HG03558 (cell line): ENCODE measurements at regions not wholly inside any gene's neighbourhood (a gene's known extent, or its start where the extent isn't known, plus 50 kb on each side); places are given as distances from the start of the nearest gene placed in this dataset.

Experiments used
- ATAC-seq: cut with Tn5 transposase; IDR thresholded peaks from one replicate; pipeline ENCODE4 v1.9.1; 2021; ENCODE audit warnings: moderate number of reproducible peaks; ENCODE audit not compliant: unreplicated experiment; ENCODE audit errors: extremely low read depth

GRCh38 chr12:127430401-127430800 lies 836.6 kb upstream of the TMEM132C start:
- no peak for ATAC-seq

DNA sequence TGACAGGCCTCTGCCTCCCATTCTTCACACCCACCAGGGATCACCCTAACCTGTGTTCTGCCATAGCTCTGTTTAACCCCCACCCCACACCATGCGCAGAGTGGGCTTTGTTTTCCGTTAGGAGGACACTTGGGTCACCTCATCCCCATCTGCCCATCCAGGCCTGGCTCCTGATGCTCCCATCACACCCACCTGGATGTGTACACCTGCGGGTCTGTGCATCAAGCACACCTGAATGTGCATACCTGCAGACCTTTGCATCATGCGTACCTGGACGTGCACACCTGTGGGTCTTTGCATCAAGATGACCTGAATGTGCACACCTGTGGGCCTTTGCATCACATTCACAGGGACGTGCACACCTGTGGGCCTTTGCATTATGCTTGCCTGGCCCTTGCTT lies 835.8 kb upstream of the TMEM132C start:
- ATAC-seq, result no peak

DNA sequence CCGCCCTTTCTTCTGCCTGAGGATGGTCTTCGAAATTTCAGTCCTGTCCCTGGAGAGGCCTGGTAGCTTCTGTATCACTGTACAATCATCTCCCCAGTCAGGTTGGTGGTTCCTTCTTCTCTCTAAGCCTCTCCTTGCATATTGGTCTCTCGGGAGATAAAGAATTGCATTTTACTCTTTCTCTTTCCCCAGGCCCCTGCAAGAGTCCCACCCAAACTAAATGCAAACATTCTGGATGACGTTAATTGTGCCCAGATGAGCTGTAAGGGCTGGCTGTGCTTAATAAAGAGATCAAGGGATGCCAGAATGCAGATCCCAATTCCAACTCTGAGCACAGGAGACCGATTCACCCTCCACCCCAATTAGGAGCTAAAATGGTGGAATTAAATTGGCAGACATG lies 835.4 kb upstream of the TMEM132C start:
- ATAC-seq, result no peak

DNA sequence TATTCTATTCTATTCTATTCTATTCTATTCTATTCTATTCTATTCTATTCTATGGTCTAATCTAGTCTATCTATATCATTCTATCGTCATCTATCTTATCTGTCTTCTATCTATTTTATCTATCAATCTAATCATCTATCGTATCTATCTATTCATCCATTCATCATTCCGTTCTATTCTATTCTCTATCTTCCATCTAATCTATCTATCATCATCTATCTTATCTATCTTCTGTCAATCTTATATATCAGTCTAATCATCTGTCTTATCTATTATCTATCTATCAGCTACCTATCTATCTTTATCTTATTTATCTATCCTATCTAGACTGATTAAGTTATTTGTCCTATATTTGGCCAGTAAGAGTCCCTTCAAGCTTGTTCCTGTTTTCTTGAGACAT lies 831.5 kb upstream of the TMEM132C start:
- no peak for ATAC-seq

DNA sequence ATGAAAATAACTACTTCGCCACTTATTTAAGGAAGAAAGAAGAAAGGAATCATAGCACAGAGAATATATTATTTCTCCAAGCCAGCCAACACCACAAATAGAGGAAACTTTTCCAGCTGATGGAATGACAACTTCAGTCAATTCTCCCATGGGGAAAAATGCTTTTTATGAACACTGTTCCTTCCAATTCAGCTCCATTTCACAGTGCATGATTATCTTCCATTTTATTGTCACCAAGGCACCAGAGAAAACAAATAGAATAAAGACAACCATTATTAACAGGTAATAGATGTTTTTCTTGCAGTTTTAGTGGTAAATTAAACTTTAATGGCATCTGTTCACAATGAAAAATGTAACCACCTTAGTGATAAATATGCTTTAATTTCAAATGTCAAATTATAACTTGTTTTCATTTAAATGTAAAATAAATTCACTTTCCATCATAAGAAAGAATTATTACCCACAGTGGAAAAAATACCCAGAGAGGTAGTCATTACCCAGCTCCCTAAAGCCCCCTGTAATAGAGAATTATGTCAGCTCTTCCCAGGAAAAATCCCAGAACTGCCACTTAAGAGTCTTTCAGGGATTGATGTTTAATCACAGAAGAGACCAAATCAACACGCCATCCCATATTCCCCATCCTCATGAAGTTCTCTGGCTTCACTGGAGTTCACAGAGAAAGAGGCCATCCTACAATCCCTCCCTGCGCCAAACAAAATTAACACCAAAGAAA lies 828.3 kb upstream of the TMEM132C start:
- no peak for ATAC-seq

DNA sequence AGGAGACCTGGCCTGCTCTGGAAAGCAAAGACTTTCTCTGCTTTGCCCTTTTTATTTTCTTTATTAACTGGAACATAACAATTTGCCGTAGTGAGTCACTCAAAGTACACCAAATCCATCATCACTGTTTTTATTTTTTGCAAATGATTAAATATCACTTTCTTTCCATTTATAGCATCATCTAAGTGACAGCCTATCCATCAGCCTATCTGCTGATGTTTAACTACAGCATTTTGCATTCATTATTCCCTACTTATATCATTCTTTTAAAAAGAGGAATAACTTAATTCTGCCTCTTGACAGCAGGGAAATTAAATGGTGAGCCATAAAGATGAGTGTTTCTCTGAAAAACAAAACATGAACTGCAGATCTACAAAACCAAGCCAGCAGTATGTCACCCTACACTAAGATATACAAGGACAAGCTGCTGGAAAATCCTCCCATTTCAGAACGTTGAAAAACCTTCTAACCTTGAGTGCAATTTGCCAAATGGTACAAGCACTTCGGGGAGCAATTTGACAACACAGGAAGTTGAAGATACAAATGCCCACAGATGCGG lies 821.3 kb upstream of the TMEM132C start:
- ATAC-seq, result no peak

- ATAC-seq, result no peak
These were observed 818.1 kb upstream of the TMEM132C start for GRCh38 chr12:127448906-127449305.

DNA sequence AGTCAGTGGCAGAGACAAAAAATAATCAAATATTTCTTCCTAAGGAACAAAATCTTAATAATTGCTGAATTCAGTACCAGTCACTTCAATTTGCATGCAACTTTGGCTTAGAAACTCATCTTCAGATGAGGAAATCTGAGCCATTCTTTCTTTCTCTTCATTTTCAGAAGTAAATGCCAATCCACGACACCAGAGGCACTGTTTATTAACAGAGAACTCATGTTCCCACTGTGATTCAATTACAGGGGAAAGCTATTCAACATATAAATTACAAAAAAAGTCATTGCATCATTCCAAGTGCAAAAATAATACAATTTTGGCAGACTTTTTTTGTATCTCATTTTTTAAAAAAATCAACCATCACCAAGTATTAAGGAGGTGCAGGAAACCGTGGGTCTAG lies 816.1 kb upstream of the TMEM132C start:
- ATAC-seq, result no peak

GRCh38 chr12:127455347-127456265 lies 811.4 kb upstream of the TMEM132C start:
- ATAC-seq, result no peak

DNA sequence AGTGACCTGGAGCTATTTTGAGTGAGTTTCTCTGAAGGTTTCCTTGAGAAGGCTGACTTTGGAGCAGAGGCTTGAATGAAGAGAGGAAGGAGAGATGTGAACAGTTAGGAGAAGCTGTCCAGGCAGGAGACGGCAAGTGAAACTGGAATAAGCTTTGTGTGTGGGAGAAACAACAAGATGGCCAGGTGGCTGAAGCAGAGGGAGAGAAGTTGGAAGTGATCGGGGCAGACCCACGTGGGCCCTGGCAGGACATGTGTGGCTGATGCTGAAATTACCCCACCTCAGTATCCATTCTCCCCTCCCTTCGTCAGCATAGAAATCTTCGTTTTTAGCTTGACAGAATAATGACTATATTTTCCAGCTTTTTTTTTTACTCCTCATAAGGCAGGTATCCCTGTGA lies 809.2 kb upstream of the TMEM132C start:
- ATAC-seq, result no peak

DNA sequence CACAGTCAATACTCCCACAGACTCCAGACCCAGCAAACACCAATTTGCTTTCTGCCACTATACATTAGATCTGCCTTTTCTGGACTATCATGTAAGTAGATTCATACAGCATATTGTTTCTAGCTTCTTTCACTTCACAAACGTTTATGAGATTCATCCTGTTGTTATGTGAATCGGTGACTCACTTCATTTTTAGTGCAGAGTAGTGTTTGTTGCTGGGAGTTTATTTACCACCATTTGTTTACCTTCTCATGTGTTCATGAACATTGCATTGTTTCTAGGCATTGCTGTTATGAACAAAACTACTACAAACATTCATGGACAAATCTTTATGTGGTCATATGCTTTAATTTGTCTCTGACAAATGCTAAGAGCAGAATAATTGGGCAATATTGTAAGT lies 807.8 kb upstream of the TMEM132C start:
- ATAC-seq, result no peak

- no peak for ATAC-seq
These were observed 807.3 kb upstream of the TMEM132C start for GRCh38 chr12:127459687-127460086.

DNA sequence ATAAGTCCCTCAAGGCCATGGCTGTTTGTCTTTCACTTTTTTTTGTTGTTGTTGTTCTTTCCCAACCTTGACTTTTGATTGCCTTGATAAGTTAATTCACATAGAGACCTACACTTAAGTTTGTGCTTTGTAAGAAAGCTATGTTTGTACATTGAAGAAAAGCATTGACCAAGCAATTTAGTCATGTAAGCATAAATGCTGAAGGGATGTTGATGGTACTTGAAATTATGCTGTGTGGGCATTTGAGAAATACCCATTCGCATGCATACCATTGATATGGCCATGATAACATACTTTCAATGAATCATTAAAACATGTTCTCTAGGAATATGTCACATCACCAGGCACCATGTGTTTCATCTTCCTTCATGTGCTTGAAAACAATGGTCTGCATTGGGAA lies 803.7 kb upstream of the TMEM132C start:
- ATAC-seq, result no peak

DNA sequence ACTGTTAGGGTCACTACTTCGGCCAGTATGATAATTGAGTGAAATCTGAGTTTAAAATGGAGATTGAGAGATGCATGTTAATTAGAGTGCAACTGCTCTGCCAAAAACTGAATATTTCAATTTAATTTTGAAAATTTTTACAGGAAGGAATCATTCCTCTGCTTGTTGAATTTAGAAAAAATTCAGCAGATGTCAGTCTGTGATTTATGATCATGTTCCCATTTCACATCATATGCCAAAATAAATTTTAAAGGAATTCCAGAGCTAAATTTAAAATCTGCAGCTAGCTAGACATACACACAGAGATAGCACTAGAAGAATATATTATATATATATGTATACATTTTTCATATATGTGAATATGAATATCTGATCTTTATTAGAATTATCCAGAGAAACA lies 797.6 kb upstream of the TMEM132C start:
- no peak for ATAC-seq

DNA sequence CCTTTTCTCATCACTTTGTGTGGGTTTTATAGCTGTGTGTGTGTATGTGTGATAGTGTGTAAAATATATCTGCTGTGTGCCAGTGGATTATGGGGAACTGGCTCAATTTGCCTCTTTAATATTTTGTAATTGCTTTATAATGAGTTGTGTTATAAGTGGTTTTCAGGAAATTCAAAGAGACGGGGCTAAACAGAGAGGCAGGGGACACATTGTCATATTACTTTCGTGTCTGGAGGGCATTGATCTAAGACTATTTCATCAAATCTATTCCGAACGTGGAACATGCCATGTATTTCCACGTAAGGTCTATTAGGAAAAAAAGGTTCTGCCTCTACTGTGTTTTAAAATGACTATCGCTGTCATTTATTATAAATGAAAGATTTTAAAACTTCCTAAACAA lies 793.2 kb upstream of the TMEM132C start:
- ATAC-seq, result no peak

DNA sequence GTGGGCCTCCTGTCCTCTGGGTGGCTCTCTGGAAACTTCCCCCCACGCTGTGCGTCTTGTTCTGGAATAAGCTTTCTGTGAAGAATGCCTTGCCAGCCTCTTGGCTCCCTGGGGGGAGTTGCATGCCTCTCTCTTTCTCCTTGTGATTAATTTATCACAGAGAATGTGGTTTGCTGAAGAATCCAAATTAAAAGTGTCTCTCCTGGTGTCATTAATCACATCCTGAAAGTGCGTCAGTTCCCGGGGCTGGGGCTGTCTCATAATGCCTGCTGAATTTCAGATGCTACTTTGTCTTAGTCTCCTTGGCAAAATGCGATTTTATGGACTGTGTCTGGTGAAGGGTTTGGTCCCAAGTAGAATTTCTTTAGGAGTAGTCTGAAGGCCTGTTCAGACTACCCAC lies 787.7 kb upstream of the TMEM132C start:
- no peak for ATAC-seq

- no peak for ATAC-seq
These were observed 786.1 kb upstream of the TMEM132C start for GRCh38 chr12:127480775-127481314.

DNA sequence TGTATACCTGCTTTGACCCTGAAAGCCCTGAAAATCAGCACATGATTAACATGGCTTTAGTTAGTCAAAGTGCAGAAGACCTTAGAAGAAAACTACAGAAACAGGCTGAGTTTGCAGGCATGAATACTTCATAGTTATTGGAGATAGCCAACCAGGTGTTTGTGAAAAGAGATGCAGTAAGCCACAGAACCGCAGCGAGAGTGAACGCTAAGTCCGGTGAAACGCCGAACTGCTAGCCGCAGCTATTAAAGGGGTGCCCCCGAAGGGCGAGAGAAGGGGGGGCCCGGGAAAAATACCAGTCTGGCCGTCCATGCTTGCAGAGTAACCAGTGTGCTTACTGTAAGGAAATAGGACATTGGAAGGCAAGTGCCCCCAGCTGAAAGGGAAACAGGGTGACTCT lies 784.0 kb upstream of the TMEM132C start:
- ATAC-seq, result no peak

DNA sequence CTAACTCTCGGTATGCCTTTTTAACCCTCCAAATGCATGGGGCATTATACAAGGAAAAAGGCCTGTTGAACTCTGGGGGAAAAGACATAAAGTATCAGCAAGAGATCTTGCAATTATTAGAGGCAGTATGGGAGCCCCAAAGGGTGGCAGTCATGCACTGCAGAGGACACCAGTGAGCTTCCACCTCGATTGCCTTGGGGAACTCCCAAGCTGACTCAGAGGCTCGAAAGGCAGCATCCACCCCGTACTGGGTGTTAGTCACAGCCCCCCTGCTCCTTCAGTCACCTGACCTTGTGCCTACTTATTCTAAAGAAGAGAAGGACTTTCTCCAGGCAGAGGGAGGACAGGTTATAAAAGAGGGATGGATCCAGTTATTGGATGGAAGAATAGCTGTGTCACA lies 781.4 kb upstream of the TMEM132C start:
- no peak for ATAC-seq

DNA sequence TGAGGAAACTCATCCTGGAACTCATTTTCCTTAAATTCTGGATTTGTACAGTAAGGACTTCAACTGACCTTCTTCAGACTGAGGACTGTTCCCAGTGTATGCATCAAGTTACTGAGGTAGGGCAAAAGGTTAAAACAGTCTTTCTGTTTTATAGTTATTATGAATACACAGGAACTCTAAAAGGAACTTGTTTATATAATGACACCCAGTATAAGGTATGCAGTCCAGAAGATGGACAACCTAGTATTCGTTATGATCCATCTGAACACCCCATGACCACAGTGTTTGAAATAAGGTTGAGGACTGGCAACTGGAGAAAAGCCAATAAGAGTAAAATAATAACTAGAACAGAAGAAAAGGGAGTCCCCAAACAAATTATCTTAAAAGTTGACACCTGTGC lies 779.9 kb upstream of the TMEM132C start:
- no peak for ATAC-seq

GRCh38 chr12:127489061-127489460 lies 777.9 kb upstream of the TMEM132C start:
- ATAC-seq, result no peak
